ENCODE measurements at regions not wholly inside any gene's neighbourhood (a gene's known extent, or its start where the extent isn't known, plus 50 kb on each side); places are given as distances from the start of the nearest gene placed in this dataset.

DNA sequence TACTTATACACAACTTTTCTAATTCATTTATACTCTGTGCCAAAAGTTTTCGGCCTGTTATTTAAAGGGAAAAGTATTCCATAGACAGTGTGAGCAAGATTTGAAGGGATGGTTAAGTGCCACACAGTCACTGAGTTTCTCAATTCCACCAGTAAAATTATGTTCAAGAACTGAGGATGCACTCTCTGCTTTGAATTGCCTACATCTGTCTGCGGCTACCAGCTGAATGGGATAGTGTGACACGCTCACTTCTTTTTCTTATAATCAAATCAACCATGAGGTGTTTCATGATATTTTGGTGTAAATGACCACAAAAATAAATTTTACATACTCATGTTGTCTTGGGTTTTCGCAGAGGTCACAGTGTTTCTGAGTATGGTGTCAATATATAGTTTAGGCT, 218.4 kb upstream of the TMEM161B start:
- TF ChIP-seq CTCF (IDR thresholded peaks at IDR 0.05) = no peak
- no peak for TF ChIP-seq POLR2AphosphoS5 (IDR thresholded peaks at IDR 0.05)
- no peak for TF ChIP-seq POLR2A (IDR thresholded peaks at IDR 0.05)

Measured in breast epithelium (tissue), 3 donors.